LHCN-M2 (cell line): ENCODE measurements at regions not wholly inside any gene's neighbourhood (a gene's known extent, or its start where the extent isn't known, plus 50 kb on each side); places are given as distances from the start of the nearest gene placed in this dataset.

ENCODE experiments used
- DNase-seq: peaks from one replicate; pipeline ENCODE4 v3.0.0-alpha.2; 2012; ENCODE audit warnings: low read depth

GRCh38 chr2:75822336-75822735 lies 111.6 kb upstream of the GCFC2 start:
- no peak for DNase-seq

- DNase-seq, result no peak
These were observed 110.0 kb upstream of the GCFC2 start for GRCh38 chr2:75820693-75821092.

- no peak for DNase-seq
These were observed 100.1 kb upstream of the GCFC2 start for GRCh38 chr2:75810611-75811330.

GRCh38 chr2:75808793-75809535 lies 98.2 kb upstream of the GCFC2 start:
- DNase-seq, result no peak

DNA sequence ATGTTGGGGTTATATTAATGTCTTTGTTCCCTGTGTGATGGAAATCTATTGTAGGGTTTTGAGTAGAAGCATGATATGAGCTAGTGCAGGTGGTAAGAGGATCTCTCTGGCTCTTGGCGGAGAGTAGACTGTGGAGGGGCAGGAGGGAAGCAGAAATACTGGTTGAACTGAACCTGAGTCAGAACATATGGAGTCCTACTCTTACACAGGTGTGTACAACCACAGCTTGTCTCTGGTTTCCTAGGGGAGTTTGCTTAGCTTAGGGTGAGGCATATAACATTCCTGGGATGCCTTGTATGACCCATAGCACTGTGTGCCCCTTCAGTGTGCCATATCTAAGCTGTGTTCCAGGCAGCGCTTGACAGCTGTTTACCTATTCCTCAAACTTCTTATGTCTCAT lies 97.3 kb upstream of the GCFC2 start:
- DNase-seq, result no peak

GRCh38 chr2:75801234-75801982 lies 90.7 kb upstream of the GCFC2 start:
- DNase-seq, result no peak

GRCh38 chr2:75800456-75800855 lies 89.7 kb upstream of the GCFC2 start:
- no peak for DNase-seq

DNA sequence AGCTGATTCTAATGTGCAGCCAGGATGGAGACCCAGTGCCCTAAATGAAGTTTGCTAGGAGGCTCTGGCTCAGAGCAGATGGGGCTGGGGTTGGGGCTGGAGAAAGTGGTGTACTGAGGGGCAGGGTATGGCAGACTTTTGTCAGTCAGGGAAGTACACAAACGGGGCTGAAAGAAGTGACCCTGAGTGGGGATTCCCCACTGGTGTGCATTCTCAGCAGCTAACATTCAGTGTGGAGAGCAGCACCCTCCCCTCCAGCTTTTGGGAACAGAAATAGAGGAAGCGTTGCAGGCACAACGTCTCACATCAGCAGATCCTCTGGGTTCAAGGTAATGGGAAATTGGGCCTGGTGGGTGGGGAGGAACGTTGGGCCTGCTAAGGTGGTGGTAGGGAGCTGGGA lies 89.1 kb upstream of the GCFC2 start:
- no peak for DNase-seq

DNA sequence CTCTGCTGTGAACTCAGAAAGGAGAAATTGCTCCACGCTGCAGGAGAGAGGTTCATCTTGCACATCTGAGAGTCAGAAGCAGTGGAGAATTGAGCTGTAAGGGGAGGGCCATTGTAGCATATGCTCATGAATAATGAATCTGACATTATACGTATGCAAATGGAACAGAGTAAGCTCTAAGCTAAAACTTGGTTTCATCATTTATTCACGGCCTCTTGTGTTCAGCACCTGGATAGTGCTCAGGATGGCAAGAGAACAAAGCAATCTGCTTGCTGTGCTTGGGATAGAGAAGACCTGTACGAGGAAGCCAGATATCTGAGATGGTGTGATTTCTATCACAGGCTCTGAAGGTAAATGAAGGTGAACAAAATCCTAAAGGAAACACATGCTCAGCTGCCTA lies 87.9 kb upstream of the GCFC2 start:
- DNase-seq, result no peak

DNA sequence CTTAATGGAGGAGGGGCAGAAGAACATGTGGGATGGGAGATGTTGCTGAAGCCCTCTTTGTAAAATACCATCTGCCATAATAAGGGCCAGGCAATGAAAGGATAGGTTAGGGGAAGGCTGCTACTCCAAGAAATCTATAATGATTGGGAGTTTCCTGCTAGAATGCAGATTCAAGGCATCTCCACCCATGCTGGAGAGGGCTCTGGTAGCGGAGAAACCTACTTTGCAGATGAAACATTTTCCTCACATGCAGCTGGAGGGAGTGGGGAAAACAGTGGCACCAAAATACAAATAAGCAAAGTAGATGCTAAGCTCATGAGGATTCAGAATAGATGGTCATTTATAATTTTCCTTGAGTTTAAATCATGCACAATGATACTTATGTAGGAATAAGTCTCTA lies 82.3 kb upstream of the GCFC2 start:
- no peak for DNase-seq

GRCh38 chr2:75792146-75792545 lies 81.4 kb upstream of the GCFC2 start:
- DNase-seq, result no peak

- no peak for DNase-seq
These were observed 80.2 kb upstream of the GCFC2 start for GRCh38 chr2:75790814-75791467.

DNA sequence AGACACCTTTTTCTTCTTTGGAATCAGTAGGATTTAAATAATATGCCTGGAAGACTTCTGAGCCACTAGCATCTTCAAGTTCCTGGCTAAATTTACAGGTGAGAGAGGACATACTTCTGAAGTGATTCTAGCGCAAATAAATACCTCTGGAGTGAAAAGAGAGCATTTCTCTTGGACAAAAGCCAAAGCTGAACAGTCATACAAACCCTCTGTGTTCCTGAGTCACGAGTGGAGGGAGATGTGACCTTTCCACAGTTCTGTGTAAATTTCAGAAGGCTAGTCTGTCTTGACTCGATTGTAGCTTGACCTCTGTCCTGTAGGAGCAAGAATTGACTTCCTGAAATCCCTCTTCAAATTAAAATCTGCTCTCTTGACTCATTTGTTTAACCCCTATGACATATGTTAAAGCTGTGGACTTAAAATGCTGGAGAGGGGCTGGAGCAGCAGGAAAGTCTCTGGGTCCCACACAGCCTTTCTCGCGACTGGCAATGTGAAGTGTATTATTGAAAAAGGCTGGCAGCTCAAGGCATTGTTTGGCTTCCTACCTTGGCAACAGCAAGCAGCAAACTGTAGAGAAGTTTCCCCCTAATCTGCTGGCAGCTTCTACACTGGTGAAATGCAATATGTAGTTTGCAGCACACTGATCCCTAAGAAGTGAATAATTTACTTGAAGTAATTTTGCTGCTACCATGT lies 79.6 kb upstream of the GCFC2 start:
- no peak for DNase-seq

- no peak for DNase-seq
These were observed 78.2 kb upstream of the GCFC2 start for GRCh38 chr2:75788902-75789301.

GRCh38 chr2:75788154-75788553 lies 77.4 kb upstream of the GCFC2 start:
- DNase-seq, result no peak

GRCh38 chr2:75787532-75788132 lies 76.9 kb upstream of the GCFC2 start:
- DNase-seq, result peak; percentile 23

- no peak for DNase-seq
These were observed 64.7 kb upstream of the GCFC2 start for GRCh38 chr2:75775311-75775823.

DNA sequence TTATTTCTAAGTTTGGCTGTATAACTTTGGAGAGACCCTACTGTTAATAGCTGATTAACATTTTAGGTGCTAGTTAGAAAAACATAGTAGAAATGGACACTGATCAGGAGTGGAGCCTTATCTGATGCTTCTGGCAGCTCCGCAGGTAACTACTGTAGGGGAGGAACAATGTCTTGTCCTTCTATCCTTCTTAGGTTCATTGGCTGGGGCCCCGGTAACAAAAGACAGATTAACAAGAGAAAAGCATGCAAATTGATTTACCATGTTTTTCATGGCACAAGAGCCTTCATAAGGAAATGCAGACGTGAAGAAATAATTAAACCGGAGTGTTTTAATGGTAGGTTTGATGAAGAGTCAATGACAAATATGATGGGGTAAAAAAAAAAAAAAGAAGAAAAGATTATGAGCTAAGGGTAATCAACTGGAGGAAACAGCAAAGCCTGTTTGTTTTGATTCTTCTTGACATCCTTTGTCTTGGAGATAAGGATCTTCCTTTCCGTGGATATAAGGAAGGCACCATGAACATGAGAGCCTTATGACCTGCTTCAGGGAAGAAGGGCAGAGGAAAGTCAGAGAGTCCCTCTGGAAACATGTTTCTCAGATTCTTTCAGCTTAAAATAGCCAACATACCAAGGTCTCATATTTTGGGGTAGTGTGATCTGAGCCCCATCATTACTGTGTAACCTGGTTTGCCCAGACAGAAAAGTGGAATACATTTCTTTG lies 62.4 kb upstream of the GCFC2 start:
- DNase-seq, result no peak

DNA sequence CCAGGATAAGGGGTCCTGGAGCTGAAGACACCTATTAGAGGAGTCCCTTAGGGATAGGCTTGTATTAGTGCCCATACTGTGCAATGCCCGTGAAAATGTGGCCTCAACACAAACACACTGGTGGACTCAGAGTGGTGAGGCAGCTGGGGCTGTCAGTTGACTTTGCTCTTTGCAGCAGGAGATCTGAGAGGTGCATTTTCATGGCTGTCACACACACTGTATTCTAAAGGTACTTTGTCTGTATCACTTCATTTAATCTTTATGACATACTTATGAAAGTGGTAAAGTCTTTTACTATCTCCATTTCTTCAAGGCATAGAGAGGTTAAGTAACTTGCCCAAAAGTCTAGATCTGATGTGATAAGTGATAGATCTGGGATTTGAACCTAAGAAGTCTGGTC lies 55.1 kb upstream of the GCFC2 start:
- DNase-seq, result no peak

- DNase-seq, result no peak
These were observed 53.9 kb upstream of the GCFC2 start for GRCh38 chr2:75764611-75765010.
